NCI-H510A (cell line): ENCODE measurements at regions not wholly inside any gene's neighbourhood (a gene's known extent, or its start where the extent isn't known, plus 50 kb on each side); places are given as distances from the start of the nearest gene placed in this dataset.
"Not testable (repeated sequence)": the region's sequence is repeated elsewhere in the genome, so short reads cannot be mapped to it uniquely, and the experiment has no call there.

Experiments
- DNase-seq: peaks from one replicate; lab custom pipeline; 2025; lab: John Stamatoyannopoulos, UW

DNA sequence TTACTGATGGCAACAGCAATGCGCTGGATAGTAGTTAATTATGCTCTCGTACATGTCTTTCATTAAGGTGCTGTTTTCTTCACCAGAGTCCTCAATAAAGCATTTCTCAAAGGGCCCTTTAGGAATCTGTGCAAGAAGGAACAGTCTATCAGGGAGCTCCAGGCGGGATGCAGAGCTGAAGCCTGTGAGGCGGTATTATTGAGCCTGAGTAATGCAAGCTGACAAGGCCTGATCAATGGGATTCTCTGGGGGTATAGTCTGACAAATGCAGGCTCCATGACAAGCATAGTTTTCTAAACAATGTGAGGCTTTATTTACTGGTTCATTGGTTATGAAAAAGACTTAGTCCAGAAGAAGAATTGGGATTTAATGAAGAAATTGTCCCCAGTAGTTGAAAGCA, 530.9 kb upstream of the CBLB start:
- no peak for DNase-seq

- no peak for DNase-seq
These were observed 533.1 kb upstream of the CBLB start for GRCh38 chr3:106401666-106402490.

GRCh38 chr3:106403371-106404145, 534.7 kb upstream of the CBLB start:
- DNase-seq = no peak

DNA sequence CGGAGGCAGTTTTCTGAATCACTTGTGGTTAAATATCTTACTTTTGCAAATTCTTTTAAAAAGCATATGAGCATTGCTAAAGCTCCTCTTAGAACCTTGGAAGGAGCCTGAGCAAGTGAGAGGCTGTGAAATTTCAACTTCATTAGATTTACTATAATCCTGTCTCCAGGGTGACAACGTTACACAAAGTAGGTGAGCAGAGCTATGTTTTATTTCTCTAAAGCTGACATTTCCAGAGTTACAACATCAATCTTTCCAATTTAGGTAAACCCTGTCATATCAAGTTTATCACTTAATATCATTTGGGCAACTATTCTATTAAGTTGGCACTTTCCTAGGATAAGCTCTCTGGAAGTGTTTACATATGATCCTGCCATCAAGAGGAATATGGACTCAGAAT, 544.9 kb upstream of the CBLB start:
- DNase-seq = no peak

- DNase-seq = no peak
These were observed 551.8 kb upstream of the CBLB start for GRCh38 chr3:106420628-106421027.

GRCh38 chr3:106421426-106421825, 552.6 kb upstream of the CBLB start:
- no peak for DNase-seq

- DNase-seq = no peak
These were observed 553.1 kb upstream of the CBLB start for GRCh38 chr3:106421909-106422308.

DNA sequence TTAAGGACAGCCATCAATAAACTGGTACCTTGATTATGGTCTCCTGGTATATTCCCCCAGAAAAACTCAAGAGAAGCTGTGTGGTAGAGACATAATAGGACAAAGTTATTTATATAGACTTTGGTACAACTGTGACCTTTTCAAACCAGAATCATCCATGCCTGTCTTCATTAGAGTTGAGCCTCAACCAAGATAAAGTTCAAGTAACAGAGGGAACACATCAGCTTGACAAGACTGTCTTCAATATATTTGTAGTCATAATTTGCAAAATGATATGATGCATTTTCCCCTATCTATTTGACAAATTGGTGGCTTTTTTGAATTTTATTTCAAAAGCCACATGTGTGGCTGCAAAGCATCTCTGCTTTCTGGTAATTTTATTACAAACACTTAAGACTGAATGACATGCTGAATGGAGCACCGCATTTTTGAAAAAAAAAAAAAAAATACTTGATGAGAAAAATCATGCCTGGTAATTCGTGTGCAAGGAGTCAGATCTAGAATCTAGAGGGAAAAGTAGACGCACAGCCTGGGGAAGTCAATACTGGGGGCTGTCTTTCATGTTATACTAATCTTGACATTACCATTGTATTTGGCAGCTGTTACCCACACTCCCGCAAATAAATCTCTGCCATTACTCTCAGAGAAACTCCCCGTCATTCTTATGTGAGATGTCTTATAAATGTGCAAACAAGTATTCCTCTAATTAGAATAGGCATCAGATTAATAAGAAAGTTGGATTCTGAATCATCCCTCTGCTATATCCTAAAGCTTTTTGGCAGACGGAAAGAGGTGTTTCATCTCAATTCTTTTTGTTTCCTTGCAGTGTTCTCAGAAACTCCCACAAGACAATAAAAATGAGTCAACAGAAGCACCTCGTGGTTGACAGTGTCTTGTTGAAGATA, 554.8 kb upstream of the CBLB start:
- no peak for DNase-seq

DNA sequence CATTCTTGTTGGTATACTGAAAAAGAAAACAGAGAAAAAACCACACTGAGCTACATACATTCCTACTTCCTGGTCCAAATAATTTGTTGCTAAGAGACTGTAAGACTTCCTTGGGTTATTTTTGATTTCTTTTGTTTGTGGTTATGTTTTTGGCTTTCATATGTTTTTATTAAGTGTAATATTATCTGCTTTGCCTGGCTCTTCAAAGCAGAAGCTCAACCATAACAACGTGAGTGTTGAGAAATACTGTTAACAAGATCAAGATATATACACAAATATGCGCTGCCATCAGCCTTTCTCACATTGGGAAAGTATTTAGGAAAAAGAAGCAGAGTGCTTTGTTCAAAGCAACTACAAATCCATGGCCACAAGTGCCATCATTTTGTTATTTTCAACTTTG, 556.2 kb upstream of the CBLB start:
- no peak for DNase-seq

DNA sequence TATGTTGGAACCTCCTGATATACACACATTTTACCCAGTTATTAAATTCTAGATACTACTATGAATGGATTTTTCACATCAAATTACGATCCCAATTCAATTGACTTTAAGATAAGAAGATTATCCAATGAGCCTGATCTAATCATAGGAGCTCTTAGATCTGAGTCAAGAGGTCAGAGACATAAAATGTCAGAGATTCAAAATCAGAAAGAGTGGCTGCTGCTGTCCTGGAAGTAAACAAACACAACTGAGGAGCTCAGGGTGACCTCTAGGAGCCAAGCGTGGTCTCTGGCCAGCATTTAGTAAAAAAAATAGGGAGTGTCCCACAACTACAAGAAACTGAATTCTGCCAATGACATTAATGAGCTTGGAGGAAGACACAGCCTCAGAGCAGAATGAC, 557.1 kb upstream of the CBLB start:
- no peak for DNase-seq

DNA sequence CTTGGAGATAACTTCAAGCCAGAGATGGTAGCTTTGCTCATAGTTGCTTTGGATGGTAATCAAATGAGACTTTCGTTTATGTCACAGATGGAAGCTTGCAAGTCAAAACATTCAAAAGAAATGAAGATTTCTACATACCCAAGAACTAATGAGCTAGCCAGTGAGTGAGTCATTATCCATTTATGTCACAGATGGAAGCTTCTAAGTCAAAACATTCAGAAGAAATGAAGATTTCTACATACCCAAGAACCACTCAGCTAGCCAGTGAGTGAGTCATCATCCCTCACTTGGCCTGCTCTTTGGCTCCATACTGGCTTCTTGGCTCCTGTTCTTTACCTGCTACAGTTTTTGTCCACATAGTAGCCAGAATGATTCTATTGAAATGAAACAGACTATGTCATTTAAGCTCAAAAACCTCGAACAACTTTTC, 559.8 kb upstream of the CBLB start:
- DNase-seq = no peak

DNA sequence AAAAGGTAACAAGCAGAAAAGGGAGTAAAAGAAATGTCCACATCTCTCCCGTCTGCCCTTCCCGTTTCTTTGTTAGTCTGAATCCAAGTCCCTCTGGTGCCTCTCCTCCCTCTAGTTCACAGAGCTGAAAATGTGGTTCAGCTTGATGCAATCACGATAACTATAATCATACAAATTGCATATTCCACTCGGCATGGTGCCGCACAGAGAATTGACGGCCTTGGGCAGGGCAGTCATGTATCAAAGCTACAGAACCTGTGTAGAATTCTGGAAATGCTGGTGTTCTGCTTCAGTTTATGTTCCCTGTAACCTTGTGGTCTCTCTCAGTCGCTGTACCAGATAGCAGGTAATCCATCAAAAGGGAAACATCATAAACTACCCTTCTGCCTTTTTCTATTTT, 562.9 kb upstream of the CBLB start:
- no peak for DNase-seq

GRCh38 chr3:106435899-106436453, 567.2 kb upstream of the CBLB start:
- no peak for DNase-seq

GRCh38 chr3:106438887-106439286, 570.1 kb upstream of the CBLB start:
- no peak for DNase-seq

DNA sequence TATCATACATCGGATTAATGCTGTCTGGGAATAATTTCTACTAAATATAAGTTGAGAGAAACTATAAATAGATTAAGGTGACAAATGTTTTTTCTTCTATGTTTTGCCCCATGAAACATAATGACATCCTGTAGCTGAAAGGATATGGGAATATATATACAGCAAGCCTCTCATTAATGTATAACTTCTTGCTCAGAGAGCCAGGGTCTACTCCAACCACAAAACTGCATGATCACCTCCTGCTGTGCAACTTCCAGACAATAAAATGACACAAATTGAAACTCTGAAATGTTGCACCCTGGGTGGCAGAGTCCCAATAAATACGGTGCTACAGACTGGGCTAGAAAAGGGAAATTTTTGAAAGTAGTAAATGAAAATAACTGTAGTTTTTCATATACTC, 571.9 kb upstream of the CBLB start:
- no peak for DNase-seq

DNA sequence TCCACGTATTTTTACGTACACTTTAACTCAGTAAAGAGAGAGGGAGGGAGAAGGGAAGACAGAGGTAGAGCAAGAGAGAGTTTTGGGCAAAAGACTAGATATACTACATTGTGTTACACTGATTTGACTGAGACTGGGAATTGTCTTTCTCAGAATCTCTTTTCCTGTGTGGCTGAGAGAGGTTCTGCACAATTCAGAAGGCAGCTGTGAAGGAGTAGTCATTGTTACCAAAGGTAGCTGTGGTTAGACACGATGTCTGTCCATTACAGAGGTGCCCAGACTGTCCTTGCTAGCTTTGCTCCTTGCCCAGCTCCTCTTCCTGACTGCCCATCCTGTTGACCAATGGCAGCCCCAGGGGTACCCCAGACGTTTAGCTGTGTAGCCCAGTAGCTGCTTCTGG, 577.5 kb upstream of the CBLB start:
- DNase-seq = no peak

GRCh38 chr3:106447723-106448301, 579.0 kb upstream of the CBLB start:
- no peak for DNase-seq

GRCh38 chr3:106448372-106448966, 579.7 kb upstream of the CBLB start:
- DNase-seq = not testable (repeated sequence)

- no peak for DNase-seq
These were observed 583.3 kb upstream of the CBLB start for GRCh38 chr3:106452096-106452495.

DNA sequence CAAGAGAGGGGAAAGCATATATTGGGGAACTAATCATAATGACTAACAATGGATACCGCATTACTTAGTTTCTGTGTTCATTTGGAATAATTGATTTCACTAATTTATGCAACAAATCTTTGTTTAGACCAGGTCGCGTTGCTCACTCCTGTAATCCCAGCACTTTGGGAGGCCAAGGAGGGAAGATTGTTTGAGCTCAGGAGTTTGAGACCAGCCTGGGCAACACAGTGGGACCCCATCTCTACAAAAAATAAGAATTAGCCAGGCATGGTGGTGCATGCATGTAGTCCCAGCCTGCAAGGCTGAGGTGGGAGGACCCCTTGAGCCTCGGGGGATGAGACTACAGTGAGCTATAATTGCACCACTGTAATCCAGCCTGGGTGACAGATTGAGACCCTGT, 585.7 kb upstream of the CBLB start:
- DNase-seq = no peak
